ENCODE measurements at regions not wholly inside any gene's neighbourhood (a gene's known extent, or its start where the extent isn't known, plus 50 kb on each side); places are given as distances from the start of the nearest gene placed in this dataset.

DNA sequence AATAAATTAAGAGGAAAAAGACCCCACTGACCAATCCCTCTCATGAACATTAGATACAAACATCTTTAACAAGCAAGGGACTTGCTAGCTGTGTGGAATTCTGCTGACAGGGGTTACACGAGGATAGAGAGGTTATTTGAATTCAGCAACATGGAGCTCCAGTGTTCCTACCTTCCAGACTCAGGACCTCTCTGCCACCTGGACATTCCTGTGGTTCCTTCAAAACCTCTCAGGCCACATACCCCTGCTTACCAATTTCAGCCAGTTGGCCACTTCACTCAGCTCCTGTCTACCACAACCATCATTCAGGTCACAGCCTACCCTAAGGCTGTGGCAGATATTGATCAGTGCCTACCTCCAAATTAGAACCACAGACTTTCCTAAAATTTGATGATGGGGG, 147.5 kb downstream of the RRAGC start:
- H4K20me1 ChIP-seq (ENCODE audit: control insufficient read depth, insufficient read depth, low read depth, low read length) = no peaks in the 10 kb centered on the region

DNA sequence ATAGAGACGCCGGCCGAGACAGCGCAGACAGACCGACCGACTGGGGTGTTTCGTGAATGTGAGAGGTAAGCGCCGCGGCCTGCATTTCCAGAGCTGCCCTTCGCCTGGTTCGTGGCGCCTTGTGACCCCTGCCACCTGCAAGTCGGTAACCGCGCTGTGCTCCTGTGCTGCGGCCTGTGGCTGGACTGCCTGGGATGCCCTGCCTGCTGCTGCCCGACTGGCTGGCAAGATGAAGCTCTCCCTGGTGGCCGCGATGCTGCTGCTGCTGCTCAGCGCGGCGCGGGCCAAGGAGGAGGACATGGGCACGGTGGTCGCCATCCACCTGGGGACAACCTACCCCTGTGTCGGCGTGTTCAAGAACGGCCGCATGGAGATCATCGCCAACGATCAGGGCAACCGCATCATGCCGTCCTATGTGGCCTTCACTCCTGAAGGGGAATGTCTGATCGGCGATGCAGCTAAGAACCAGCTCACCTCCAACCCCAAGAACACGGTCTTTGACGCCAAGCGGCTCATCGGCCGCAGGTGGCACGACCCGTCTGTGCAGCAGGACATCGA, 150.8 kb downstream of the RRAGC start:
- no peaks in the 10 kb centered on the region for H3K36me3 ChIP-seq (ENCODE audit: control insufficient read depth, low read length)
- no peaks in the 10 kb centered on the region for H3K9me3 ChIP-seq (ENCODE audit: control insufficient read depth, insufficient read depth, low read length)
- no peaks in the 10 kb centered on the region for H3F3A ChIP-seq (ENCODE audit: control insufficient read depth, insufficient read depth)
- no peak overlapping the region for H3K4me2 ChIP-seq (ENCODE audit: low read length)
- no peak overlapping the region for H3K4me3 ChIP-seq (ENCODE audit: low read length)
- H3K79me2 ChIP-seq (ENCODE audit: control insufficient read depth, low read length) = no peaks in the 10 kb centered on the region
- H3K9me2 ChIP-seq (replicated peaks; ENCODE audit: control insufficient read depth, low read length) = no peaks in the 10 kb centered on the region
- H3K27me3 ChIP-seq (ENCODE audit: control insufficient read depth, low read length) = peaks cover 5% of the 10 kb centered on the region; the same call in 1 of the 2 replicates
- no peak overlapping the region for H3K27ac ChIP-seq (ENCODE audit: low read depth, low read length)
- H4K20me1 ChIP-seq (ENCODE audit: control insufficient read depth, insufficient read depth, low read depth, low read length) = no peaks in the 10 kb centered on the region
- TF ChIP-seq, protein P1, sequence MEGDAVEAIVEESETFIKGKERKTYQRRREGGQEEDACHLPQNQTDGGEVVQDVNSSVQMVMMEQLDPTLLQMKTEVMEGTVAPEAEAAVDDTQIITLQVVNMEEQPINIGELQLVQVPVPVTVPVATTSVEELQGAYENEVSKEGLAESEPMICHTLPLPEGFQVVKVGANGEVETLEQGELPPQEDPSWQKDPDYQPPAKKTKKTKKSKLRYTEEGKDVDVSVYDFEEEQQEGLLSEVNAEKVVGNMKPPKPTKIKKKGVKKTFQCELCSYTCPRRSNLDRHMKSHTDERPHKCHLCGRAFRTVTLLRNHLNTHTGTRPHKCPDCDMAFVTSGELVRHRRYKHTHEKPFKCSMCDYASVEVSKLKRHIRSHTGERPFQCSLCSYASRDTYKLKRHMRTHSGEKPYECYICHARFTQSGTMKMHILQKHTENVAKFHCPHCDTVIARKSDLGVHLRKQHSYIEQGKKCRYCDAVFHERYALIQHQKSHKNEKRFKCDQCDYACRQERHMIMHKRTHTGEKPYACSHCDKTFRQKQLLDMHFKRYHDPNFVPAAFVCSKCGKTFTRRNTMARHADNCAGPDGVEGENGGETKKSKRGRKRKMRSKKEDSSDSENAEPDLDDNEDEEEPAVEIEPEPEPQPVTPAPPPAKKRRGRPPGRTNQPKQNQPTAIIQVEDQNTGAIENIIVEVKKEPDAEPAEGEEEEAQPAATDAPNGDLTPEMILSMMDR (IDR thresholded peaks at IDR 0.05; ENCODE audit: low read depth, low read length, poor library complexity, severe bottlenecking) = no peak
- TF ChIP-seq EZH2phosphoT487 (IDR thresholded peaks at IDR 0.05; ENCODE audit: borderline replicate concordance, low read length) = no peak
- no peaks in the 10 kb centered on the region for H3K4me1 ChIP-seq (ENCODE audit: control insufficient read depth, low read length)

More for the DNA sequence above, 147.5 kb downstream of the RRAGC start:
- Histone ChIP-seq H3K4me2 (ENCODE audit: low read length) (no peak overlapping the region), H3K9me2 (replicated peaks; ENCODE audit: control insufficient read depth, low read length) (no peaks in the 10 kb centered on the region), H3K4me3 (ENCODE audit: low read length) (no peak overlapping the region), H3F3A (ENCODE audit: control insufficient read depth, insufficient read depth) (no peaks in the 10 kb centered on the region), H3K9me3 (ENCODE audit: control insufficient read depth, insufficient read depth, low read length) (no peaks in the 10 kb centered on the region), H3K36me3 (ENCODE audit: control insufficient read depth, low read length) (no peaks in the 10 kb centered on the region), H3K27ac (ENCODE audit: low read depth, low read length) (no peak overlapping the region), H3K79me2 (ENCODE audit: control insufficient read depth, low read length) (no peaks in the 10 kb centered on the region), H3K27me3 (ENCODE audit: control insufficient read depth, low read length) (0 out of 2 replicates have a peak, but pooled peaks cover 2% of the 10 kb centered on the region), H3K4me1 (ENCODE audit: control insufficient read depth, low read length) (no peaks in the 10 kb centered on the region)
- TF ChIP-seq EZH2phosphoT487 (IDR thresholded peaks at IDR 0.05; ENCODE audit: borderline replicate concordance, low read length) = no peak
- TF ChIP-seq, protein P1 (IDR thresholded peaks at IDR 0.05; ENCODE audit: low read depth, low read length, poor library complexity, severe bottlenecking) = no peak

DNA sequence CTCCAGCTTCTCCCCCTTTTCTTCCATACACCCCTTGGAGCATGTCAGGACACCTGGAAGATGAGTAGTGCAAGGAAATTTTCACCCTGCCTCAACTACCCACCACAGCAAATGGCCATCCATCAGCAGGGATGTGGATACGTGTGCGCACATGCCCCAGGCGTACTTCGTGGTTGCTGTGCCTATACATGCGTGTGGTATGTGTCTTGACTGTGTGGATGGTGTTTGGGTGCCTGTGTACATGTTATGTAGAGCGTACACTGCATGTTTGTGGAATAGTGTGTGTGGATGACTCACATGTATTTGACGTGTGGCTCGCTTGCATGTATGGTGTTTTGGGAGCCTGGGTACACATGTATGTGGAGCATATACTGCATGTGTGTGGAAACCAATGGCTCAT, 158.5 kb downstream of the RRAGC start:
- Histone ChIP-seq H3K9me2 (replicated peaks; ENCODE audit: control insufficient read depth, low read length) (no peaks in the 10 kb centered on the region), H3K27me3 (ENCODE audit: control insufficient read depth, low read length) (no peaks in the 10 kb centered on the region), H3K4me1 (ENCODE audit: control insufficient read depth, low read length) (no peaks in the 10 kb centered on the region), H3K79me2 (ENCODE audit: control insufficient read depth, low read length) (no peaks in the 10 kb centered on the region), H3F3A (ENCODE audit: control insufficient read depth, insufficient read depth) (no peaks in the 10 kb centered on the region), H3K27ac (ENCODE audit: low read depth, low read length) (no peak overlapping the region), H3K4me2 (ENCODE audit: low read length) (no peak overlapping the region), H3K36me3 (ENCODE audit: control insufficient read depth, low read length) (no peaks in the 10 kb centered on the region), H3K4me3 (ENCODE audit: low read length) (no peak overlapping the region), H3K9me3 (ENCODE audit: control insufficient read depth, insufficient read depth, low read length) (no peaks in the 10 kb centered on the region), H4K20me1 (ENCODE audit: control insufficient read depth, insufficient read depth, low read depth, low read length) (no peaks in the 10 kb centered on the region)
- no peak for TF ChIP-seq EZH2phosphoT487 (IDR thresholded peaks at IDR 0.05; ENCODE audit: borderline replicate concordance, low read length)
- TF ChIP-seq, protein P1 (IDR thresholded peaks at IDR 0.05; ENCODE audit: low read depth, low read length, poor library complexity, severe bottlenecking) = no peak

Measured in DOHH2 (cell line).